IMR-90 (cell line): ENCODE measurements at regions not wholly inside any gene's neighbourhood (a gene's known extent, or its start where the extent isn't known, plus 50 kb on each side); places are given as distances from the start of the nearest gene placed in this dataset.

Experiments used
- ATAC-seq: fragments of 200-7000 bp; cut with Tn5 transposase; 2 replicates; pipeline ENCODE4 v1.9.1; 2020; ENCODE audit warnings: low read depth, mild to moderate bottlenecking, moderate library complexity
- BruUV-seq: library from RNA; stranded (reverse); fragments of 400-500 nt; replicated peaks from 2 replicates; lab custom pipeline; 2021; lab: Mats Ljungman, UMichigan
- CTCF ChIA-PET: fragments of 300-600 bp; formaldehyde crosslinking; extraction: SDS; loops from one replicate; lab custom pipeline; 2021; ENCODE audit warnings: antibody characterized with exemption; lab: Yijun Ruan, JAX
- POLR2A ChIA-PET: fragments of 300-600 bp; sonication (Branson Sonifier 250); formaldehyde crosslinking; loops from one replicate; lab custom pipeline; 2022; ENCODE audit warnings: antibody characterized with exemption; ENCODE audit not compliant: unreplicated experiment; lab: Charles Lee
- DNase-seq: peaks from one replicate; pipeline ENCODE4 v3.0.0; 2013
- H2AFZ ChIP-seq: replicated peaks from 2 replicates; pipeline ENCODE3; 2013; ENCODE audit warnings: low read length, mild to moderate bottlenecking; ENCODE audit not compliant: poor library complexity
- H2AK5ac ChIP-seq: 2 replicates; pipeline ENCODE4 v1.6.1; 2013; ENCODE audit warnings: low read depth, low read length, inconsistent platforms
- H2AK9ac ChIP-seq: replicated peaks from 2 replicates; pipeline ENCODE3; 2013; ENCODE audit warnings: mild to moderate bottlenecking, low read depth, low read length, moderate library complexity; ENCODE audit not compliant: poor library complexity
- H2BK120ac ChIP-seq: 2 replicates; pipeline ENCODE4 v1.6.1; 2013; ENCODE audit warnings: low read depth, low read length, inconsistent platforms
- H2BK15ac ChIP-seq: 3 replicates; pipeline ENCODE4 v1.6.1; 2013; ENCODE audit warnings: low read depth, low read length, inconsistent platforms
- H2BK20ac ChIP-seq: 2 replicates; pipeline ENCODE4 v1.6.1; 2013; ENCODE audit warnings: low read depth, mild to moderate bottlenecking, inconsistent platforms, low read length, moderate library complexity
- H2BK5ac ChIP-seq: 2 replicates; pipeline ENCODE4 v1.6.1; 2013; ENCODE audit warnings: mild to moderate bottlenecking, low read depth, low read length, inconsistent platforms; ENCODE audit not compliant: poor library complexity, severe bottlenecking
- H3K14ac ChIP-seq: replicated peaks from 2 replicates; pipeline ENCODE4 v1.6.1; 2013; ENCODE audit warnings: low read depth, low read length, inconsistent platforms
- H3K18ac ChIP-seq: 2 replicates; pipeline ENCODE4 v1.6.1; 2013; ENCODE audit warnings: low read depth, low read length, control low read depth
- H3K23ac ChIP-seq: 2 replicates; pipeline ENCODE4 v1.6.1; 2013; ENCODE audit warnings: low read depth, low read length, inconsistent platforms
- H3K27ac ChIP-seq: 2 replicates; pipeline ENCODE4 v1.5.1; 2013; ENCODE audit warnings: mild to moderate bottlenecking, control low read depth, low read length; ENCODE audit not compliant: insufficient read depth
- H3K27me3 ChIP-seq: 2 replicates; pipeline ENCODE4 v1.6.1; 2013; ENCODE audit warnings: low read length; ENCODE audit not compliant: control insufficient read depth, insufficient read depth
- H3K36me3 ChIP-seq: 2 replicates; pipeline ENCODE4 v1.6.1; 2013; ENCODE audit warnings: low read length, mixed read lengths; ENCODE audit not compliant: control insufficient read depth, insufficient read depth
- H3K4ac ChIP-seq: 2 replicates; pipeline ENCODE4 v1.6.1; 2013; ENCODE audit warnings: low read depth, low read length, inconsistent platforms
- H3K4me1 ChIP-seq: 2 replicates; pipeline ENCODE4 v1.6.1; 2013; ENCODE audit warnings: low read length, mixed read lengths; ENCODE audit not compliant: control insufficient read depth, insufficient read depth
- H3K4me2 ChIP-seq: 2 replicates; pipeline ENCODE4 v1.6.1; 2013; ENCODE audit warnings: low read depth, mild to moderate bottlenecking, control low read depth, low read length, moderate library complexity
- H3K4me3 ChIP-seq: 2 replicates; pipeline ENCODE4 v1.5.1; 2013; ENCODE audit warnings: low read depth, mild to moderate bottlenecking, control low read depth, low read length, moderate library complexity; ENCODE audit not compliant: insufficient read depth
- H3K56ac ChIP-seq: 2 replicates; pipeline ENCODE4 v1.6.1; 2013; ENCODE audit warnings: low read length, inconsistent platforms; ENCODE audit not compliant: insufficient read depth; ENCODE audit errors: extremely low read depth
- H3K79me1 ChIP-seq, 2 experiments: 2 replicates each; pipeline ENCODE4 v1.6.1; 2013; ENCODE audit warnings: low read length in 2 of 2, inconsistent platforms in 1 of 2, low read depth in 1 of 2
- H3K9ac ChIP-seq: 2 replicates; pipeline ENCODE4 v1.6.1; 2013; ENCODE audit warnings: low read depth, low read length, control low read depth
- H3K9me1 ChIP-seq: 2 replicates; pipeline ENCODE4 v1.6.1; 2013; ENCODE audit warnings: low read length, inconsistent platforms; ENCODE audit not compliant: insufficient read depth
- H3K9me3 ChIP-seq: 2 replicates; pipeline ENCODE4 v1.6.1; 2013; ENCODE audit warnings: low read length; ENCODE audit not compliant: control insufficient read depth, insufficient read depth
- H4K20me1 ChIP-seq: 2 replicates; pipeline ENCODE4 v1.6.1; 2013; ENCODE audit warnings: low read length, inconsistent platforms; ENCODE audit not compliant: insufficient read depth
- H4K5ac ChIP-seq: 2 replicates; pipeline ENCODE4 v1.6.1; 2013; ENCODE audit warnings: mild to moderate bottlenecking, low read depth, low read length, control low read depth
- H4K8ac ChIP-seq, 2 experiments: 2 replicates each; pipeline ENCODE4 v1.6.1; 2013; ENCODE audit warnings: low read depth in 2 of 2, low read length in 2 of 2, control low read depth in 1 of 2, inconsistent platforms in 1 of 2
- H4K91ac ChIP-seq: 2 replicates; pipeline ENCODE4 v1.6.1; 2013; ENCODE audit warnings: low read depth, low read length, inconsistent platforms; ENCODE audit not compliant: insufficient read depth
- BHLHE40 ChIP-seq: fragments of 150-350 bp; IDR thresholded peaks from 2 replicates; pipeline ENCODE4 v1.6.1; 2016; ENCODE audit warnings: mild to moderate bottlenecking, low read depth, low read length
- CEBPB ChIP-seq: IDR thresholded peaks from 2 replicates; pipeline ENCODE4 v1.6.1; 2012; ENCODE audit warnings: low read depth, low read length, improper control_type of control experiment
- CHD1 ChIP-seq: IDR thresholded peaks from 2 replicates; pipeline ENCODE4 v1.6.1; 2012; ENCODE audit warnings: low read depth, low read length, improper control_type of control experiment
- FOS ChIP-seq: fragments of 150-350 bp; IDR thresholded peaks from 2 replicates; pipeline ENCODE4 v1.6.1; 2016; ENCODE audit warnings: low read depth, low read length
- MAFK ChIP-seq: IDR thresholded peaks from 2 replicates; pipeline ENCODE4 v1.6.1; 2012; ENCODE audit warnings: low read depth, low read length, improper control_type of control experiment
- MAZ ChIP-seq: IDR thresholded peaks from 2 replicates; pipeline ENCODE4 v1.6.1; 2012; ENCODE audit warnings: low read depth, mild to moderate bottlenecking, low read length, improper control_type of control experiment, moderate library complexity, borderline replicate concordance
- MXI1 ChIP-seq: IDR thresholded peaks from 2 replicates; pipeline ENCODE4 v1.6.1; 2012; ENCODE audit warnings: low read depth, mild to moderate bottlenecking, low read length, moderate library complexity, borderline replicate concordance
- NFE2L2 ChIP-seq: fragments of 150-350 bp; IDR thresholded peaks from 2 replicates; pipeline ENCODE4 v1.6.1; 2016; ENCODE audit warnings: low read depth, mild to moderate bottlenecking, low read length
- POLR2A ChIP-seq: IDR thresholded peaks from 2 replicates; pipeline ENCODE4 v1.6.1; 2012; ENCODE audit warnings: mild to moderate bottlenecking, low read depth, low read length
- RAD21 ChIP-seq: IDR thresholded peaks from 2 replicates; pipeline ENCODE4 v1.6.1; 2012; ENCODE audit warnings: low read length, improper control_type of control experiment
- RCOR1 ChIP-seq: IDR thresholded peaks from 2 replicates; pipeline ENCODE4 v1.6.1; 2012; ENCODE audit warnings: mild to moderate bottlenecking, low read length, improper control_type of control experiment; ENCODE audit not compliant: insufficient replicate concordance
- RFX5 ChIP-seq: IDR thresholded peaks from 2 replicates; pipeline ENCODE4 v1.8.0; 2012; ENCODE audit warnings: low read depth, mild to moderate bottlenecking, low read length, moderate library complexity
- SMC3 ChIP-seq: fragments of 150-350 bp; IDR thresholded peaks from 2 replicates; pipeline ENCODE4 v1.6.1; 2016; ENCODE audit warnings: low read depth, mild to moderate bottlenecking, antibody characterized with exemption, low read length, moderate library complexity
- WGBS, 2 experiments: methylation state at CpG; one replicate each; pipeline versions ENCODE4 v1.1.5 to v1.1.7; 2013; ENCODE audit warnings: missing lambda C conversion rate in 2 of 2; ENCODE audit not compliant: insufficient read length in 1 of 2; ENCODE audit errors: extremely low coverage in 2 of 2; 5-methylcytosine and 5-hydroxymethylcytosine counted together
- dilution Hi-C: fragments of 300-500 bp; cut with HindIII; formaldehyde crosslinking; loops from one replicate; pipeline ENCODE4 v1.14.3; 2018; ENCODE audit warnings: low sequenced_read_pairs; ENCODE audit not compliant: unreplicated experiment
- in situ Hi-C: fragments of 300-500 bp; cut with MboI; formaldehyde crosslinking; loops from 3 replicates; pipeline ENCODE4 v1.14.3; 2019; ENCODE audit warnings: low sequenced_read_pairs, inconsistent platforms, mixed read lengths
- intact Hi-C: fragments of 100-400 bp; cut with micrococcal nuclease; formaldehyde crosslinking; loops from 2 replicates; pipeline ENCODE4 v1.10.0; 2022
- TF ChIP-seq, protein P1 (sequence below): fragments of 150-350 bp; IDR thresholded peaks from 2 replicates; pipeline ENCODE4 v1.6.1; 2017; ENCODE audit warnings: mild to moderate bottlenecking, antibody characterized with exemption, low read length, low read depth
- TF ChIP-seq, protein P2 (sequence below): conservative IDR thresholded peaks from 2 replicates; pipeline ENCODE4 v1.5.1; 2012; ENCODE audit warnings: mild to moderate bottlenecking, low read depth, low read length, improper control_type of control experiment
- TF ChIP-seq, protein P3 (sequence below): fragments of 150-350 bp; IDR thresholded peaks from 2 replicates; pipeline ENCODE4 v1.6.1; 2016; ENCODE audit warnings: low read depth, mild to moderate bottlenecking, low read length, moderate library complexity, borderline replicate concordance

DNA sequence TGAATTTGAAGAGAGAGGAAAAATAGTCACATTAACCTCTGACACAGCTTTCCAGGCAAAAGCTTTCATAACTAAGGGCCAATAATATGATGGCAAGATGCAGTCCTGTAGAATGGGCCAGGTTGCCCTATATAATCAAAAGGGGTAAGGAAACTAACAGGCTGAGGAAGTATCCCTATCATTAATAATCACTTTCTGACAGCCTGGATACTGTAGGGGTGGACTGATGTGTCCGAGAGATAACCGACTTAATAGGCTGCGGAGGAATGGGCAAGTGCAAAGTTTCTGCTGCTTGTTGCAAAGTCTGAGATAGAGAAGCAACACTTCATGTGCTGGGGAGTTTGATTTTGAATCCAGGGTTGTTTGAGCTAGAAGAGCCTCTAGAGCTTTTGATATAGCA, 94.8 kb downstream of the DNAAF6 start:
- no peak overlapping the region for H3K56ac ChIP-seq
- WGBS, 2 experiments: no CpG with 5 or more reads among the region's 3 CpGs
- TF ChIP-seq, protein P1, sequence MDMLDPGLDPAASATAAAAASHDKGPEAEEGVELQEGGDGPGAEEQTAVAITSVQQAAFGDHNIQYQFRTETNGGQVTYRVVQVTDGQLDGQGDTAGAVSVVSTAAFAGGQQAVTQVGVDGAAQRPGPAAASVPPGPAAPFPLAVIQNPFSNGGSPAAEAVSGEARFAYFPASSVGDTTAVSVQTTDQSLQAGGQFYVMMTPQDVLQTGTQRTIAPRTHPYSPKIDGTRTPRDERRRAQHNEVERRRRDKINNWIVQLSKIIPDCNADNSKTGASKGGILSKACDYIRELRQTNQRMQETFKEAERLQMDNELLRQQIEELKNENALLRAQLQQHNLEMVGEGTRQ: no peak
- TF ChIP-seq, protein P2, sequence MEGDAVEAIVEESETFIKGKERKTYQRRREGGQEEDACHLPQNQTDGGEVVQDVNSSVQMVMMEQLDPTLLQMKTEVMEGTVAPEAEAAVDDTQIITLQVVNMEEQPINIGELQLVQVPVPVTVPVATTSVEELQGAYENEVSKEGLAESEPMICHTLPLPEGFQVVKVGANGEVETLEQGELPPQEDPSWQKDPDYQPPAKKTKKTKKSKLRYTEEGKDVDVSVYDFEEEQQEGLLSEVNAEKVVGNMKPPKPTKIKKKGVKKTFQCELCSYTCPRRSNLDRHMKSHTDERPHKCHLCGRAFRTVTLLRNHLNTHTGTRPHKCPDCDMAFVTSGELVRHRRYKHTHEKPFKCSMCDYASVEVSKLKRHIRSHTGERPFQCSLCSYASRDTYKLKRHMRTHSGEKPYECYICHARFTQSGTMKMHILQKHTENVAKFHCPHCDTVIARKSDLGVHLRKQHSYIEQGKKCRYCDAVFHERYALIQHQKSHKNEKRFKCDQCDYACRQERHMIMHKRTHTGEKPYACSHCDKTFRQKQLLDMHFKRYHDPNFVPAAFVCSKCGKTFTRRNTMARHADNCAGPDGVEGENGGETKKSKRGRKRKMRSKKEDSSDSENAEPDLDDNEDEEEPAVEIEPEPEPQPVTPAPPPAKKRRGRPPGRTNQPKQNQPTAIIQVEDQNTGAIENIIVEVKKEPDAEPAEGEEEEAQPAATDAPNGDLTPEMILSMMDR: no peak
- TF ChIP-seq CHD1 (no peak), RFX5 (no peak), MAZ (no peak), MXI1 (no peak), FOS (no peak), RAD21 (no peak), BHLHE40 (no peak), CEBPB (no peak), RCOR1 (no peak), NFE2L2 (no peak), SMC3 (no peak), POLR2A (no peak), MAFK (no peak)
- TF ChIP-seq, protein P3, sequence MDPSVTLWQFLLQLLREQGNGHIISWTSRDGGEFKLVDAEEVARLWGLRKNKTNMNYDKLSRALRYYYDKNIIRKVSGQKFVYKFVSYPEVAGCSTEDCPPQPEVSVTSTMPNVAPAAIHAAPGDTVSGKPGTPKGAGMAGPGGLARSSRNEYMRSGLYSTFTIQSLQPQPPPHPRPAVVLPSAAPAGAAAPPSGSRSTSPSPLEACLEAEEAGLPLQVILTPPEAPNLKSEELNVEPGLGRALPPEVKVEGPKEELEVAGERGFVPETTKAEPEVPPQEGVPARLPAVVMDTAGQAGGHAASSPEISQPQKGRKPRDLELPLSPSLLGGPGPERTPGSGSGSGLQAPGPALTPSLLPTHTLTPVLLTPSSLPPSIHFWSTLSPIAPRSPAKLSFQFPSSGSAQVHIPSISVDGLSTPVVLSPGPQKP: no peak
- no peaks in the 10 kb centered on the region for H3K9me3 ChIP-seq
- no peak overlapping the region for H2AK9ac ChIP-seq
- in situ Hi-C loops: no loop called here
- no TSS peak for BruUV-seq
- no peak overlapping the region for H4K91ac ChIP-seq
- H2BK5ac ChIP-seq: no peak overlapping the region
- no peaks in the 10 kb centered on the region for H4K20me1 ChIP-seq
- intact Hi-C loops: no loop called here
- no peak overlapping the region for H3K23ac ChIP-seq
- no peak overlapping the region for H3K4ac ChIP-seq
- no peak overlapping the region for H4K5ac ChIP-seq
- H2BK15ac ChIP-seq: no peak overlapping the region
- no peak overlapping the region for H3K4me2 ChIP-seq
- H2AK5ac ChIP-seq: no peak overlapping the region
- H3K9ac ChIP-seq: no peak overlapping the region
- POLR2A ChIA-PET: no interaction called here
- no peak for DNase-seq
- H3K27me3 ChIP-seq: no peaks in the 10 kb centered on the region; the same call in none of the 2 replicates
- no peak overlapping the region for H3K18ac ChIP-seq
- ATAC-seq: no peak
- no peak overlapping the region for H3K4me3 ChIP-seq
- no peak overlapping the region for H3K14ac ChIP-seq
- H2BK20ac ChIP-seq: no peak overlapping the region
- no peaks in the 10 kb centered on the region for H3K9me1 ChIP-seq
- no peaks in the 10 kb centered on the region for H3K4me1 ChIP-seq
- H3K36me3 ChIP-seq: no peaks in the 10 kb centered on the region
- H3K27ac ChIP-seq: no peak overlapping the region
- no peaks in the 10 kb centered on the region for H3K79me1 ChIP-seq
- no peak overlapping the region for H2BK120ac ChIP-seq
- dilution Hi-C loops: no loop called here
- CTCF ChIA-PET: no interaction called here
- H4K8ac ChIP-seq: no peak overlapping the region
- H2AFZ ChIP-seq: no peak overlapping the region
